IPS-NIHi7 (cell line): ENCODE measurements at regions not wholly inside any gene's neighbourhood (a gene's known extent, or its start where the extent isn't known, plus 50 kb on each side); places are given as distances from the start of the nearest gene placed in this dataset.

ENCODE experiments used
- DNase-seq: peaks from one replicate; pipeline ENCODE4 v3.0.0; 2012; ENCODE audit warnings: mixed read lengths; ENCODE audit errors: extremely low spot score

DNA sequence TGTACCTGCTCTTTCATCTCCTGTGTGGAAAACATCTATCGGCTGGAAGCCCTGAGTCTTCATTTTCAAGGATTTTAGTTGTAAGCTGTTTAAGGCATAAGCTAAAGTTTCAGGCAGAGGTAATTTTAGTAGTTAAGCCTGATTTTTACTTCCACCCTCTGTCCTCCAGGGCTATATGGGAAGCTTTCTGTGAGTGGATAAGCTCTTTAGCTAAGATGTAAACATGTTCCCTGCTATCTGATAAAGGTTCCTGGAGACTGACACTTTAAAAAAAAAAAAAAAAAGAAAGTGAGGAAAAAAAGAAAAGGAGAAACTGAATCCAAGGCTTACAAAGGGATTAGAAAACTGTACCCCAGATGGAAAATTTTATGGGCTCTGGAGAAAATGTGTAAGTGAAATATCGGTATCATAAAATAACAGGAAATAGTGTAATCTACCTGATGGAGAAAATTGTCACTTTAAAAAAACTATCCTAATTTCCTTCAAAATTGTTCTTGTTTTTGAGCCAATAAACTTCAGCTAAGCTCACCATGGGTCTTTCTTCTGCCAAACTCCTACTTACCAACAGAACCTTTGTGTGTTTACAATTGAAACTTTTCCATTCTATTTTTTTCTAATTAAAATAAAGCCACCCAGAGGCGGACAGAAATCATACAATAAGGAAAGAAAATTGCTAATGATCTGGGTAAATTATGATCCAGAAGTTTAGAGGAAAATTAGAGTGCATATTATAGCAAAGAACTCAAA is 180.5 kb downstream of the TGFB2 start:
- no peak for DNase-seq

DNA sequence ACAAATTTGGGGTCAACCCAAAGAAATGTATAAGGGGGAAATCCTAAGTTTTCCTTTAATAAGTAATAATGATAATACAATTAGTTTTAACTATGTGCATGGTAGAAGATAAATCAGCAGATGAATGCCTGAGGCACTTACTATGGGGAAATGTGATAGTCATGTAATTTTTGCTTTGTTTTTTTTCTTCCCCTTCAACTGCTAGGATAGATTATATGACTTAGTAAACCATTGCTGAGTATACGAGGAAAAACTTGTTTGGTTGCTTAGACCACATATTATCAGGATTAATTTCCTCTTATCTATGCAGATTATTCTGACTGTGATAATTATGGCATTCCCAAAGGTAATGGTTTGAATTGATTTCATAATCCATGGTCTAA is 181.1 kb downstream of the TGFB2 start:
- DNase-seq: no peak

- DNase-seq: no peak
These were observed 182.6 kb downstream of the TGFB2 start for GRCh38 chr1:218527737-218528136.

GRCh38 chr1:218529646-218530300 is 184.6 kb downstream of the TGFB2 start:
- DNase-seq: no peak

DNA sequence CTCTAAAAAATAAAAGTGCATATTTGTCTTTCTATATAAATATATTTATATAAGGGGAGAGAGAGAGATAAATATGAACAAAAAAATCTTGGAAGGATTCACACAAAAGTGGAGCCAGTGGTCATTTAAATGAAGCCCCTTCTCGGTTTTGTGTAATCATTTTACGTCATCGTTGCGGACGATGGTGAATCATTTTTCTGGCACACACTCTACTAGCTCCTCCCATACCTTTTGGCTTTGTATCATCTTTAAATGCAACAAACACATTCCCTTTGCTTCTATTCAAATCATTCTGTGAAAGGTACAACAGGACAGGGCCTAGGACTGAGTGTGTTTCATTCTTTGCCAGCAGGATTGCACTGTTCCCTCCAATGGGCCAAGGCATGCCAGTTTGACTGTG is 186.8 kb downstream of the TGFB2 start:
- DNase-seq: no peak

DNA sequence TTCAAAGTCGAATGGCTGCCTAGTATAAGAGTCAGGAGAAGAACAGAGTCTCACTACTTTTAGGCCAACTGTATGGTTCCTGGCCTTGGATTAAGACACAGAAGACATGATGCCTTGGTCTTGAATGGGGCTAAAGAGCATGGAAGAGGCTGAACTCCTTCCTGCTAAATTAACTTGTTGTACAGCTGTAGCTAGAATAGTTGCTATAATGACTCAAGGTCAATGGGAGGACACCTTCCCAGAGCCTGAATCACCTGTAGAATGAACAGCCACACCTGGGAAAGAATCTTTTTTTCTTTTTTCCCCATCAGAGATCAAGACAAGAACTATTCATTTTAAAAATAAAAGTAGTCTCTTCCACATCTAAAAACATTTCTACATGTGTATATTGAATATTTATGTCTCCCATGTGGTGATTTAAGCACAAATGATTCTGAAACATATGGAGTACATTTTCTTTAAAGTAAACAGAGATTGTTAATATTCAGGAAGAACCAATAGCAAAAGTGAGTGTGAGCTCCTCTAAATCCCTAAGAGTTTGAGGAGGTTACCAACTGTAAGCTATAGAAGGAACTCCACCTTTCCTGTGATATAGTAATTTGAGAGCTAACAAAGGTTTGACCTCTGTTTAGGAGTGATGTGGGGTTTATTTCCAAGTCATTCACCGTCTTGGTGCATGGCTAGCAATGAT is 191.3 kb downstream of the TGFB2 start:
- DNase-seq: no peak

GRCh38 chr1:218537122-218537913 is 192.2 kb downstream of the TGFB2 start:
- DNase-seq: no peak

- no peak for DNase-seq
These were observed 193.2 kb downstream of the TGFB2 start for GRCh38 chr1:218538341-218538740.

DNA sequence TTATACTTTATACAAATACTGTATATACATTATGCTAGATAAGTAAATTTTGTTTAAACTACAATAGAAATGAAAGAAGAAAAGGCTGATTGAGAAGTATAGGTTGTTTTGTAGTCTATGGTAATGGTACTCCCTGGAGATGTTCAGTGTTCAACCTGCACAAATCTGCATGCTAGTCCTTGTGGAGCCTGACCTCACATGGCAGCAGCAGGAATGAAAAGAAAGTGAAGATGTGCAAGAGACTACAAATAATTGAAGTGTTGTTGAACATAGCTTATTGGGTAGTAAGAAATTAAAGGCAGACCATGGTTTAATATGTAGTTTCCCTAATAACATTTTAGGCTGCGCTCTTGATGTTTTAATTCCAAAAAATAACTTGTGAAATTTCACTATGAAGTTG is 201.2 kb downstream of the TGFB2 start:
- DNase-seq: no peak

DNA sequence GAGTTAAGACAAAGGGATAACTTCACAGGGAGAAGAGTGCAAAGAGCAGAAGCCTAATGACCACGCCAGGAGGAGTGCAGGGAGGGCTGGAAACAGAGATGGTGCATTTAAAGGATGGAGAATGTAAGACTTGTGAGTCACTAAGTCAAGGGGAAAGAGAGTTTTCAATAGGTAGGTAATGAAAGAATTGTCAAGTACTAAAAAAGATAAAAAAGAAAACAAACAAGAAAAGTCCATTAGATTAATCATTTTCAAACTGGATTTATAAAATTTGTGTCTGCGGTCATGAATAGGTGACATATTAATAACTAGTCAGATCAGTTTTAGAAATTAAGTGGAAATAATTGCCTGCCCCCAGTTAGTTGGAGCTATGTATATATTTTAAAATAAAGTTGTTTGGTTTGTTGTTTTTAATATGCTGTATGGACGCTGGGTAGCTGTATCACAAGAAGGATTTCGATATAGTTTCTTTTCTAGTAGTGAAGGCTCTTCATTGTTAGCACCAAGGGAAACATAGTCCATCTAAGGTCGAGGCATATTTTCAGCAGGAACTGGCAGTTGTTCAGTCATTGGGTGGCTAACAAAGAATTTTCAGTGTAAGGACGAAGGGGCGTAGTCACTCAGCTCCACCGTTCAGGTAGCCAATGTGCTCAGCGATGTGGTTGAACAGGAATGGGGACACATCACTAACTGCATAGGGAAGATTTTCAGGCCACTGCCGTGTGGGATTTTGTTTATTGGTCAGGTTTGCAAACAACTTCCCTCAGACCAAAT is 203.0 kb downstream of the TGFB2 start:
- no peak for DNase-seq

DNA sequence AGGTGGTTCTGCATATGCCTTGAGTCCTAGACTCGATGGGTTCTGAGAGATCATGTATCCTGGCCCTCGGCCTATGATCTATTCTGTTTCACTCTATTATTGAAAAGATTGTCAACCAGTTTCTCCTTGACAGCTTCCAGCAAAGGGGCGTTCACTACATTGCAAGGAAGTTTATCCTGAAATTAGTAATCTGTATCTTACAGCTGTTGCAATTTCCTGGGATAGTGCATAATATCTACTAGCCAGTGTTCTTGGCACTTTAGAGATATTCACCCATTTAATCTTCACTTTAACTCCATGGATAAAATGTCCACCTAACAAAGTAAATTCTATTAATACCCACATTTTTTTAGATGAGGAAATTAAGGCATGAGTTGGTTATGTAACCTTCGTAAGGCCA is 203.6 kb downstream of the TGFB2 start:
- no peak for DNase-seq

DNA sequence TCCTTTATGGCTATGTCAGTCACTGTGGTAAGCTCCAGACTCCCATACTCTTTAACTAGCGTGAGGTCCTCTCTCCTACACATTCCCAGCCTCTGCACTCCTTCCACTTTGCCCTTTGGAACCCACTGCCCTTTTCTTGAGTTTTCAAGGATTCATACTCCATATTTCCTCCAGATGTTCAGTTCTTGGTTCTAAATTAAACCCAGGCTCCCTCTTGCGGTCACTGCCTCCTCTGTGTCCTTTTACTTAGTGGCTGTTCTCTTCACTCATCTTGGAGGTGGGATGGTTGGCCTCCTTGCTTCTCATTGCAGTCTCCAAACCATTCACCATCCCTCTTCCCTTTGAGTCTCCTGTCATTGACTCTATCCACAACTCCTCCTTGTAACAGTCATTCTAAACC is 208.1 kb downstream of the TGFB2 start:
- no peak for DNase-seq

DNA sequence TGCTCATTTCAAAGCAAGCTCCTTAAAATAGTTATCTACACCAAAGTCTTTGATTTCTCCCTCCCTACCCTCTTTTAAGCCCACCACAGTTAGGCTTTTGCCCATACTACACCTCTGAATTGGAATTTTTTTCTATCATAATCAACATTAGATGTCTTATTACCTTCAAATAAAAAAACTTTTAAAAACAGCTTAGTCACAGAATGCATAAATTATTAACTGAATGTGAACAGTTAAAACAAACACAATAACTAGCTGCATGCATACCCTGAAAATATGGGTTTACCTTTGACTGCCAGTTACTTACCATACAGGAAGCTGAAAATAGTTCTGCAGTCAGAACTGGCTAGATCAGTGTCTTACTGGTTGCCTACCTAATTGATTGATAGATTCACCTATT is 210.9 kb downstream of the TGFB2 start:
- DNase-seq: no peak

- no peak for DNase-seq
These were observed 212.6 kb downstream of the TGFB2 start for GRCh38 chr1:218557731-218558130.

- DNase-seq: no peak
These were observed 213.2 kb downstream of the TGFB2 start for GRCh38 chr1:218558271-218558810.

DNA sequence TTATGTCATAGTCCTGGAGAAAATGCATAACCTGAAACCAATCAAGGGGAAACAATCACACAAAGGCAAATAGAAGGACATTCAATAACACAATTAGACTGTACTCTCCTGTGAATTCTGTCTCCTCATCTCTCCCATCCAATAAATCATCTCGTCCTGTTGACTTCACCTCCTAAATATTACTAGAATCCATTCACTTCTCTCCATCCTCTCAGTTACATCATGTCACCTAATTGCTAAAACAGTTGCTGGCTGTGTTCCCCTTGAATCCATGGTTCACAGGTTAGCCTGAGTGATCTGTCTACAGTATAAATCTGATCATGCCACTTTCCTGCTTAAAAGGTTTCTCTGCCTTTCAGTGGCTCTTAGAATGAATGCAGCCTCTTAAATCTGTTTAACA is 220.2 kb downstream of the TGFB2 start:
- no peak for DNase-seq

- no peak for DNase-seq
These were observed 223.9 kb downstream of the TGFB2 start for GRCh38 chr1:218568962-218569550.

GRCh38 chr1:218570456-218570855 is 225.3 kb downstream of the TGFB2 start:
- DNase-seq: no peak

- DNase-seq: no peak
These were observed 226.4 kb downstream of the TGFB2 start for GRCh38 chr1:218571491-218571890.

- no peak for DNase-seq
These were observed 226.9 kb downstream of the TGFB2 start for GRCh38 chr1:218572050-218572449.

- no peak for DNase-seq
These were observed 228.8 kb downstream of the TGFB2 start for GRCh38 chr1:218573925-218574324.
